ENCODE measurements at regions not wholly inside any gene's neighbourhood (a gene's known extent, or its start where the extent isn't known, plus 50 kb on each side); places are given as distances from the start of the nearest gene placed in this dataset.
A peak's percentile ranks its signal among the peaks of the same experiment; 100 is the strongest.
"Not testable (repeated sequence)": the region's sequence is repeated elsewhere in the genome, so short reads cannot be mapped to it uniquely, and the experiment has no call there.

DNA sequence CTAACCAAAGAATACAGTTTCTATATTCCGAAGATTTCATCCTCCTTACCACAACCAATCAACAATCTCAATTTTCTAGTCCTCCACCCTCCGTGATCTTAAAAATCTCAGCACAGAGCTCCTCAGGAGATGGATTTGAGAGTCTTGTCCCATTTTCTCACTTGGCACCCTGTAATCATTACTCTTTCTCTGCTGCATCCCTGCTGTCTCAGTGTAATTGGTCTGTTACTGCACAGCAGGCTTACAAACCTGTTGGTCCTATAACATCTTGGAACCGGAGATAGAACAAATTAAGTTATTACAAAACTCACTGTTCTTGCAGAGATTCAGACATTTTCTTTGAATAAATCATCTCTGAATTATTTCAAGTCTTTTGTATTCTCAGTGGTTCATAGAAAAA is 1227.2 kb downstream of the JRKL start:
- no peak for DNase-seq

DNA sequence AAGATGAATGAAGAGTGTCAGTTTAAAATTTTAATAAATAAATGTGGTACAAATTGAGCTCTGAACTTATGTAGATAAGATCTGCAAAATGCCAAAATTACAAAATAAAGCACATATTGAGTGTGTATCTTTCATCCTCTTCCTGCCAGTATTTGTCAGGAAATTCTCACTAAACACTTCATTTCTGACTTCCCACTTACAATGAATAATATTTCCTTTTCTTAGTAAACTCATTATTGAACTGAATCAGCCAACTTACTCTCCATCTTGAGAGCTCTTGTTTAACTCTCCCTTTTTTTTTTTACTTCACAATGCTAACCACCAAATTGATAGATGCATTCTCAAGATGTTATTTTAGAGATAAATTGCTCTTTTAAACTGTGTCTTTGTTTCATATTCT is 1230.2 kb downstream of the JRKL start:
- no peak for DNase-seq

DNA sequence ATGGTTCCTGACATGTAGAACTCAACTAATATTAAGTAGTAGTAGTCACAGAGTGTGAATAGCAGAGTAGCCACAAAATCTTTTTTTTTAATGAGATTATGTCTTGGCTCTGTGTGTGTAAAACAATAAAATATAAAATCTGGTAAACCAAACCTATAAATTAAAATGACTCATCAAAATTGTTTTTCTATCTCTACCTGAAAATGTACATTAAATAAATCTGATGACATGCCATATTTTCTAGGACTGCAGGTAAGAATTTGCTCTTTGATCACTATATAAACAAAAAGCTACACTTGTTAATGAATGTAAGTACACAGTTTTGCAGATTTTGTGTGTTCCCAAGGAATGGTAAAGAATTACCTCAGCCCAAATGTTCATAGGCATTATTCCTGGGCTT is 1231.5 kb downstream of the JRKL start:
- DNase-seq: no peak

DNA sequence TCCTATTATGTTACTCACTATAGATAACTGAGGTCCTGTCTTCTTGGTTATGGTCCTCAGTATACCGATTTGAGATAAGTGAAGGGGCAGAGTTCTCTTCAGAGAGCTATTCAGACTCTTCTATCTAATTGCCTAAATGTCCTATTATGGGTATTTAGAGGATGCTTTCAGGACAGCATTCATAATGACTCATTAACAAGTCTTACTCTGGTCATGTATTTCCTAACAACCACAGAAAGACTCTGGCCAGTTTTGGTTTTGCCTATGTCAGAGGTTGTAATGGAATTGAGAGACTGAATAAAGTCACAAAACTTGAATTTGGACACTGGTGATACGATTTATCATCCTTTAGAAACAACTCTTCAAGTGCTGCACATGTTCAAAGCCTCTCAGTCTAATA is 1233.0 kb downstream of the JRKL start:
- no peak for DNase-seq

DNA sequence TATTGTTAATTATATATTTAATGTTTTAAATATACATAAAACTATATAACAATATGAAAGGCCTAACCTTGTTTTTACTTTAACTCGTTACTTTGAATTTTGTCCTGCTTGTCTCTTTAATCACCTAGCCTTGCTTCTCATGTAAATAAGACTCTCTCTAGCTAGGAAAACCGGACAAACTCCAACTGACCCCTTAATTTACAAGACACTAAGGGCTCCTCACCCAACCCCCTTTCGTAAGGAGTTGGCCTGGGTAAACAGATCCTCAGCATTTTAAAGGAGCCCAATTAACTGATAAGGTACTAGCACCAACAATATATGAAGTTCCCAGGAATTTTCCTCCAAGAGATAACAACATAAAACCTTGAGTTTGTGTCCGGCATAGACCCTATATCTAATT is 1246.9 kb downstream of the JRKL start:
- not testable (repeated sequence) for DNase-seq

DNA sequence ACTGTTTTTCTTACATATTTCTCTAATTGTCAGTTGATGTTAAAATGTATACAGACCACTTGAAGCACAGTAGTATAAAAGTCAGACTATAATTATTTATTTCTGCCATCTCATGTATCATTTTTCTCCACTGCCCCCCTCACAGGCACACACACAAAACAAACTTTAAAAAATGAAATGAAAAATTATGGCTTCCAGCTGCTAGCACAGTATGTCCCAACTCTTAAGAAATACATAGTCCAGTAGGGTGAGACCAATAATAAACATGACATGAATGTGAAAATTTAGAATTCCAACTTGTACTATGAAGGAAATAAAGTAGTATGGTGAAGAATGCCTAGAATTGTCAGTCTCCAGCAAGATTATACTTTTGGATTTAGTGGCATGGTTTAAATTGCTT is 1247.9 kb downstream of the JRKL start:
- no peak for DNase-seq

DNA sequence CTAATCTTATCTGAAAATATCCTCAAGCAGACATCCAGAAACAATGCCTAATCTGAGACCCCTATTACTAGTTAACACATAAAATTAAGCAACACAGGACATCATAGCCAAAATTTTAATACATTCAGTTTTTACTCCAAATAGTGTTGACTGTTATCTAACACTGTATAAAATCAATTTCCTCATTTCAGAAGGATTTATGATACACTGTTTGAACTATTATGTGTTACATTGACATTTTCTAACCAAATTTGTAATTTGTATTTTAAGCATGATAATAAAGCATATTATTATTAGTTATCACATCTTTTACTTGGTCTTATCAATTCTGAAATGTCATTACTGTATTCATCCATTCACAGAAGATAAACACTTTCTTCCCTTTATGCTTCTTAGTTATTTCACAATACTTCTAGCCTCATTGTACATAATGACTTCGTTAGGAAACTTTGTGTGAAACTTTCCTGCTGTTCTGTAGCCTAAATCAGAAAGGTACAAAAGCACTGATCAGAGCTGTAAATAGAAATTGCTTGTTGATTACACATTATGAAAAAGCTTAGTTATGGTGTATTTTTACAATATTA is 1248.9 kb downstream of the JRKL start:
- DNase-seq: no peak

DNA sequence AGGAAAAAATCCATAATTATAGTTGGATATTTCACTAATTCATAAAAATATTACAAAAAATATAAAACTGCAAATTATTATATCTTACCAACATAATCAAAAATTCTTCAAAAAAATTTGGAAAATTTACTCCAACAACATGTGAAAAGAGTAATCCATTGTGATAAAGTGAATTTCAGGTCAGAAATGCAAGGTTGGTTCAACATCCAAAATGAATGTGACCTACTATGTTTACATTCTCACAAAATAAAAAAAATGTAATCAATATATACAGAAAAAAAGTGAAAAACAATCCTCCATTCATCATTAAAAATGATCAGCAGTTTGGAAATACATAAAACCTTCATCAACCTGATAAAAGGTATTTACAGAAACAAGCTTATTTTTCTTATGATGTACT is 1252.2 kb downstream of the JRKL start:
- DNase-seq: no peak

DNA sequence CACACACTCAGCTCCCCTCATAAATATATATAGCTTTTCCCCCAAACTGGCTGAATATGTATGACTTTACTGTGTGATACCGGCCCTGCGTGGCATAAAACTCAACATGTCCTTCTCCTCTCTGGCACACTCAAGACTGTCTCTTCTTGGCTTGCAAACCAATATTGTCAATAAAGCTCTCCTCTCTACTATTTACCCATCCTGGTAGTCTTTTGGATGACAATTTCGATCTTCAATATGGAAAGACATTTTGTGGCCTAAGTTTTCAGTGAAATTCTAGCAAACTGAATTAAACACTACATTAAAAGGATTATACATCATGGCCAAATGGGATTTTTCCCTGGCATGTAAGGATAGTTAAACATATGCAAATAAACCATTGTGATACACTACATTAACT is 1255.9 kb downstream of the JRKL start:
- no peak for DNase-seq

DNA sequence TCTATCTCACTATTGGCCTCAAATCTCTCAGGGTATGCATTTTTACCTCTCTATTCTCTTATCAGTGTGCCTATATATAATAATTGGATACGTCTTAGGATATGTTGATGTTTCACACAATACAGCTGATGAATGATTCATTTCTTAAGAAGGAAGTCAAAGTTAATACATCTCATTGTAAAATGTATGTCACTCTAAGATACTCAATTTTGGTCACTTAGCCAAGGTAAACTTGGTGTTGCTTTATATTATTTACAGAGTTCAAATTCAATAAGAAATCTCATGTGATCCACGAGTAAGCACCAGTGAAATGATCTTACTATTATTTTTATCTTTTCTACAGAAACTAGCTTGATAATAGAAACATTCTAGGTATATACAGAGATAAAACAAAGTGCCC is 1266.5 kb downstream of the JRKL start:
- no peak for DNase-seq

DNA sequence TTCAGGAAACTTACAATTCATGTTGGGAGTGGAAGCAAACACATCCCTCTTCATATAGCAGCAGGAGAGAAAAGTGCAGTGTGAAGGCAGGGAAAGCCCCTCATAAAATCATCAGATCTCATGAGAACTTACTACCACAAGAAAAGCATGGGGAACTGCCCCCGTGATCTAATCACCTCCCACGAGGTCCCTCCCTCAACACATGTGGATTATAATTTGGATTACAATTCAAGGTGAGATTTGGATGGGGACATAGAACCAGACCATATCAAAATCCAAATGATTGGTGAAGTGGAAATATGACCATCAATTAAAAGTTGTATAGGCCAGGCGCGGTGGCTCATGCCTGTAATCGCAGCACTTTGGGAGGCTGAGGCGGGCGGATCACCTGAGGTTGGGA is 1268.0 kb downstream of the JRKL start:
- DNase-seq: no peak

DNA sequence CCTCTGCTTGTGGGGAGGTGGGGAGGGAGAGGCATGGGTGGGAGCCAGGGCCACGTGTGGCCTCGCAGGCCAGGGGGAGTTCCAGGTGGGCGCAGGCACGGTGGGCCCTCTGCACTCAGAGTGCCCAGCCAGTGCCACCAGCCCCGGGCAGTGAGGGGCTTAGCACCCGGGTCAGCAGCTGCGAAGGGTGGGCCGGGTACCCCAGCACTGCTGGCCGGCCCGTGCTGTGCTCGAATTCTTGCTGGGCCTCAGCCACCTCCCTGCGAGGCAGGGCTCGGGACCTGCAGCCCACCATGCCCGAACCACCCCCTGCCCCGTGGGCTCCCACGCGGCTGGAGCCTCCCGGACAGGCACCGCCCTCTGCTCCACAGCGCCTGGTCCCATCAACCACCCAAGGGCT is 1277.2 kb downstream of the JRKL start:
- DNase-seq: no peak

DNA sequence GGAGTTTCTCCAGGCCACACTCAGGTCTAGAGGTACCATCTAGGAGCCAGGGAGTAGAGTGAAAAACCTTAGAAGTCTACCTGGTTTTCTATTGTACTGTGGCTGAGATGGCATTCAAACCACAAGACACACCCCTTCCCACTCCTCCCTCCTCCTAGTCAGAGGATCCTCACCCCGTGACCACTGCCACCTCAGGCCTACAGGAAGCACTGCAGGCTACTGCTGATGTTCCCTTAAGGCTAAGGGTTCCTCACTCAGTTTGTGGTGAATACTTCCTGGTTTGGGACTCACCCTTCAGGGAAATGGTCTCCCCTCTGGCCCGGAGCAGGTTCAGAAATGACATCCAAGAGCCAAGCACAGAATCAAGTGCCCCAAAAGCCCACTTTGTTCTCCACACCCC is 1293.9 kb downstream of the JRKL start:
- no peak for DNase-seq

DNA sequence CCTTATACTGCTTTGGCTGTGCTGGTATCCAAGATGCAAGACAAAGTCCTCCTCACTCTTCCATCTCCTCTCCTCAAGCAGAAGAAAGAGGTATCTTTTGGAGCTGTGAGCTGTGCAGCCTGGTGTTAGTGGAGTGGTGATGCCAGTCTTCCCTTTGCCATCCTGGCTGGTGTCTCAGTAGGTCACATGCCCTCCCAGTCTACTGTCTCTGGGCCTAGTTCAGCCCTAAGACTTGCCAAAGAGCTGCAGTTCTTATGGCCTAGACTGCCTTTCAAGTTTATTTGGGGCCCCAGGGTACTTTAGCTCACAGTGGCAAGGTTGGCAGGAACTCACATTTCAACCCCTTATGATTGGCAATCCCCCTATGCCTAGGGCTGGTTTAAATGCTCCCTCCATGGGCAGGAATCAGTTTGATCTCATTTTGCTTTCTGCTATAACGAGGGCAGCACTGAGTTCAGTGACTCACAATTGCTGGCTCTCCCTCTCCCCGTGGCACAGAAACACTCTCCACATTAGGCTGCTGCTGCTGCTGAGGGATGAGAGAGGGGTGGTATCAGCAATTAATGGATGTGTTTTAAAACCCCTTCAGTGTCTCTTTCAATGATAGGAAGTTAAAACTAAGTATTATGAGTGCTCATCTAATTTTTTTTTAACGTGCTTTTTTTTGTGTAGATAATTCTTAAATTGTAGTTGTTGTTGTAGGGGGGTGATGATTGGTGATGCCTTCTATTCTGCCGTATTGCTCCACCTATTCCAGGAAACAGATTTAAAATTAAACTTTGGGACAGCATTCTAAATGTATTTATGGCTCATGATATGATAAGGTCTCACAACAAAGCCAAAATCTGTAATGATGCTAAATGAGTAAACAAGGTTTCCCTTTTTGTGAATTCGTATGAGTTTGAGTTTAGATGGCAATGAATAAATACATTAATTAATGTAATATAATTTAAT is 1295.0 kb downstream of the JRKL start:
- DNase-seq: no peak

DNA sequence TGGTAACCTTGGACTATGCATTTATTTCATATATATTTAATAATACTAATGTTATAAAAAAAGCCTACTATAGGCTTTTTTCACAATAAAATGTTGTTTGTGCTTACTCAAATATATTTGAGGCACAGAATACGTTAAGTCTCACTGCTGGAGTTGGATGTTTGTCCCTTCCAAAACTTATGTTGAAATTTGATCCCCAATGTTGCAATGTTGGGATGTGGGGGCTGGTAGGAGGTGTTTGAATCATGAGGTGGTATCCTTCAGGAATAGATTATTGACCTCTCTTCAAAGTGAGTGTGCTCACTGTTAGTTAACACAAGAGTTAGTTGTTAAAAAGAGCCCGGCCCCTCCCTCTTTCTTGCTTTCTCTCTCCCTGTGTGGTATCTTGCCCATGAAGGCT is 1295.9 kb downstream of the JRKL start:
- DNase-seq: no peak

DNA sequence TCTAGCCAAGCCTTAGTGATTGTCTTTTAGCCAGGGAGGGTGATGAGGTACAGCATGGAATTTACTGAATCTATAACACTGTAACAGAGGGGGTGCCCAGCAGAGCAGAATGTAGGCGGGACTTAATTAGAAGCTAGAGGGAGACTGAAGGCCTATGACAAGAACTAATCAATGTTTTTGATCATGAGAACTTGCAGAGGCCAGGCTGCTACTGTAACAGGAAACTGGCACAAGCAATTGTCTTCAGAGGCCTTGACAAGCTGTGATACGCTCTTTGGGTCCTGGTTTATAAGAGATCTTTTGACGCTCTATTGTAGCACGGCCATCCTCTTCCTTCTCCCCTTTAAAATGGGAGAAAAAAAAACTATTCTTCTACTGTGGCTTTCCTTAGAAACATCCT is 1297.3 kb downstream of the JRKL start:
- no peak for DNase-seq

DNA sequence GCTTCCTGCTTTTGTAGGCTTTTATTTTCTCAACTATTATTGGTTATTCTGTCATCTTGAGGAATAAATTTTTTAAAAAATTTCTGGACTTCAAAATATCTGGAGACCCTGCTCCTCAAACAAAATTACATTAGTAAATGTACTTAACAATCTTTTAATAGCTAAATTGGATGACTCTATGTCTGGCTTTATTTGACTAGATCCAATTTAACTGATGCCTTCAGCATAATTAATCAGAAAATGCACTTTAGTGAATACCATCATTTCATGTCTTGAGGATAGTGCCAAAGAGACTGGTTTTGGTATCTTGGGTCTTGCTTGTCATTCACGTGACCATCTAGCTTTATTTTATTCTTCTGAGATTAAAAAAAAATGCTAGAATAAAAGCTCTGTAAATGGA is 1301.2 kb downstream of the JRKL start:
- DNase-seq: no peak

DNA sequence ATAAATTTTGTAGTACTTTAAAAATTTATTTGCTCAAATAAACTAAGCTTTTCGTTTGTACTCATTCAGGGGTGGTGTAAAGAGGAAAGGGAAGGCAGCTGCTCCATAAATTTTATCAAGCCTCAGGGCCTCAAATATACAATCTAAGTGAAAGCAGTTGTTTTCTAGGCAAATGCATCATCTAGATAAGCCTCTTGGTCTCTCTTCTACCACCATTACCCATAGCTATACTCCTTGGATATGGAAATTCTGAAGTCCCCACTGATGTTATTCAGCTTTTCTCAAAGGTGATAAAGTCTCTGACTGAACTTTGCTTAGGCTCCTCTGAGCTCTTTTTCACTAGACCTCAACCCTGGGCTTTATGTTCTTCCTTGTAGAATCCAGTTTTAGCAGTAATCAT is 1313.1 kb downstream of the JRKL start:
- no peak for DNase-seq

DNA sequence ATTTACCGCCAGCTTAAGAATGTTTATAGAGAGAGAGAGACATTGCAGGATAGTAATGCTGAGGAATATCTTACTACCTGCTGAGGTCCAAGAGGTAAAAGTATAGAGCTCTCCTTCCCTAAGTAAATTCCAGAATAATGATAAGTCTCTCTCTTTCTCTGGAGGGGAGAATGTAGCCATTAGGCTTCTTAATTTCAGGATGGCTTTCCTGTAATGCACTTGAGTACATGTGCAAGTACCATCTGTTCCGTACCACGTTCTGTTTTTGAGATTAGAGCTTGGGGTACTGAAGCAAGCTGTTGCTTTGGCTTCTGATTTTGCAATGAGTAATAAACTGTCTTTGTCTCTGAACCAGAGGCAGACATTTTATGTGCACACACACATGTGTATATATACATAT is 1314.0 kb downstream of the JRKL start:
- DNase-seq: no peak

DNA sequence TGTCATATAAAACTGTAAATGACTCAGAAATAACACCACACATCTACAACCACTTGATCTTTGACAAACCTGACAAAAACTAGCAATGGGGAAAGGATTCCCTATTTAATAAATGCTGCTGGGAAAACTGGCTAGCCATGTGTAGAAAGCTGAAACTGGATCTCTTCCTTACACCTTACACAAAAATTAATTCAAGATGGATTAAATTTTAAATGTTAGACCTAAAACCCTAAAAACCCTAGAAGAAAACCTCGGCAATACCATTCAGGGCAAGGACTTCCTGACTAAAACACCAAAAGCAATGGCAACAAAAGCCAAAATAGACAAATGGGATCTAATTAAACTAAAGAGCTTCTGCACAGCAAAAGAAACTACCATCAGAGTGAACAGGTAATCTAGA is 1315.3 kb upstream of the CNTN5 start:
- not testable (repeated sequence) for DNase-seq

DNA sequence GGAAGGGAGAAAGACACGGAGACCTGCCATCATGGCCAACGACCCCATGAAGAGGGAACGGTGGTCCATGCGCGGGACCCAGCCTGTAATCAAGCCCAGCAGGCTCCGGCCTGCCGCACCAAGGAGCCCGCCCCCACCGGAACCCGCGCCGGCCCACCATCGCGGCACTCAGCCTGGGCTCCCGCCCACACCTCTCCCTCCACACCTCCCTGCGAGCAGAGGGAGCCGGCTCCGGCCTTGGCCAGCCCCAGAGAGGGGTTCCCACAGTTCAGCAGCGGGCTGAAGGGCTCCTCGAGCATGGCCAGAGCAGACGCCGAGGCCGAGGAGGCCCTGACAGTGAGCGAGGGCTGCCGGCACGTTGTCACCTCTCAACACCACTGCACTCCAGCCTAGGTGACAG is 1302.8 kb upstream of the CNTN5 start:
- DNase-seq: no peak

DNA sequence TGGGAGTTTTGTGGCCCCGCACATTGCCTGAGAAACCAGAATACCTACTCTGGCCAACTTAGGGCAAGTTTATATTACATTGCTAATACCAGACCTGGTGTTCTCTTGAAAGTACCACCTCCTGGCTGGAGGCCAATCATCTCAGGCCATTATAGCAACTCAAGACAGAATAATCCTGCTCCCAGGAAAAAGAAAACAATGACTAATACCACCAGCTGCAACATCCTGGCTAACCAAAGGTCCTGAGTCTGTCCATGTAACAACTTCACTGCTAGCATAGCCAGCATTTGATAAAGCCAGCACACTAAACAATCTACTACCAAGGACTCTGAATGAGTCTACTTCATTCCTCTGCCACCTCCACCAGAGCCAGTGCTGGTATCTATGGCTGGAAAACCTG is 1298.7 kb upstream of the CNTN5 start:
- no peak for DNase-seq

DNA sequence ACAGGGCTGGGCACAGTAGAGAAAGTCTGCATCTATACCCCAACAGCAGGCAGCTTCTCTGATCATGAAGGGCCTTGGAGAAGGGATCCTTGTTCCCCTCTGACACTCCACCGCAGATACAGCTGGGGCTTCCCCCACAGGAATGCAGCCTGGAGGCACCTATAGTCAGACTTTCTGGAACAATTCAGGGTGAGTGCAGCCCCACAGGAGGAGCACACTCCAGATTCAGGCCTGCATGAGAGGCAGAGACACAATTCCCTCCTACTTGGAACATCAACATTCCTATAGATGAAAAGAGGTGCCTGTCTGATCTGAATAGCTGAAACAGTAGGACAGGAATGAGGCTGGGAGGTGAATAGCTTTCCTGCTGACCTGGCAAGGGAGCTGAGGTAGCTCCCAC is 1298.0 kb upstream of the CNTN5 start:
- DNase-seq: no peak

DNA sequence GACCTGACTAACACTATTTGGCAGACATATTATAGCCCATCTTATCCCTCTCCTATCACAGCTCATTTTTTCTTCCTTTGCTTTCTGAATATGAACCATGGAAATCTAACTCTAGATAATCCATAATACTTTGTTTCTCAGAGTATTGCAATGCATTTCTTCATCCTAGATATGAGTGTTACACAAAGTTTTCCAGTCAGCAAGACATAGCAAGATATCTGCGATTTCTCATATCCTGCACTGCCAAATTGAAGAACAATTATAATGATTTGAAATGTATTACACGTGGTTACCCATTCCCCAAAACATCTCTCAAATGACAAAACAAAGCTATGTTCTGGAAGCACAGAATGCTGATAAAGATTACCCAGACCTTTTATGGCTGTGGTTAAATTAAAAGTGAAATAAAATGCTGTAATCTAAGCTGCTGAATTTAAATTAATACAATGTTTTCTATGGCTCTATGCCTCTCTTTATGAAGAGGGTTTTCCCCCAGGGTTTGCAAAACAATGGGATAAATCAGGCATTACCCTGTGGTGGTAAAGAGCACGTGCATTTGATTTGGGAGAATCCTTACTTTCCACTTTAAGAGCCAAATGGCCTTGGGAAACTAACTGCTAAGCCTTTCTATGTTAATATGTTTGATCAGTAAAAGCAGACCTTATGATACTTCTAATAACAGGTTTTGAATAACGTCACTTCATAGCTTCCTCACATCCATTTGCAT is 1291.0 kb upstream of the CNTN5 start:
- DNase-seq: peak; percentile 29

All from NCI-H2081 treated with DMSO at 0.1 percent for 48 hours (cell line).